Heart right ventricle (tissue), 16 donors: ENCODE measurements at regions not wholly inside any gene's neighbourhood (a gene's known extent, or its start where the extent isn't known, plus 50 kb on each side); places are given as distances from the start of the nearest gene placed in this dataset.

ENCODE experiments used
- ATAC-seq, 8 donors: fragments of 200-7000 bp; cut with Tn5 transposase; one replicate each; pipeline ENCODE4 v1.9.1; 2020; ENCODE audit warnings: mild to moderate bottlenecking in 8 of 8, moderate library complexity in 8 of 8, moderate number of reproducible peaks in 1 of 8
- DNase-seq, 2 donors: peaks; one replicate each; pipeline ENCODE4 v3.0.0-alpha.2; 2020
- H3K27ac ChIP-seq, 10 donors: fragments of 200-600 bp; sonication (generic) in 2 of 10; one replicate each; pipeline versions ENCODE4 v1.5.0 to v1.8.0; 2020 to 2022; ENCODE audit warnings: mild to moderate bottlenecking in 3 of 10
- H3K27me3 ChIP-seq, 7 donors: fragments of 200-600 bp; one replicate each; pipeline ENCODE4 v1.8.0; 2021 to 2022; ENCODE audit warnings: mild to moderate bottlenecking in 2 of 7
- H3K36me3 ChIP-seq, 9 donors: fragments of 200-600 bp; sonication (generic) in 1 of 9; one replicate each; pipeline versions ENCODE4 v1.5.0 to v1.8.0; 2020 to 2022; ENCODE audit warnings: mild to moderate bottlenecking in 2 of 9
- H3K4me1 ChIP-seq, 9 donors: fragments of 200-600 bp; sonication (generic) in 1 of 9; one replicate each; pipeline versions ENCODE4 v1.5.0 to v1.8.0; 2020 to 2022; ENCODE audit warnings: mild to moderate bottlenecking in 4 of 9
- H3K4me3 ChIP-seq, 10 donors: fragments of 200-600 bp; sonication (generic) in 2 of 10; one replicate each; pipeline versions ENCODE4 v1.5.0 to v1.8.0; 2020 to 2022; ENCODE audit warnings: mild to moderate bottlenecking in 7 of 10, moderate library complexity in 2 of 10
- H3K9me3 ChIP-seq, 11 donors: fragments of 200-600 bp in 10 of 11; sonication (generic) in 2 of 11; one replicate each; pipeline versions ENCODE4 v1.5.0 to v1.8.0; 2013 to 2022; ENCODE audit warnings: mild to moderate bottlenecking in 2 of 11, control low read depth in 1 of 11, moderate library complexity in 1 of 11
- WGBS, 2 donors: extraction: QIAGEN DNeasy Blood & Tissue Kit; methylation state at CpG; one replicate each; pipeline ENCODE4 v1.1.7; 2013; ENCODE audit warnings: inconsistent platforms in 1 of 2; 5-methylcytosine and 5-hydroxymethylcytosine counted together
- intact Hi-C, 10 donors: fragments of 100-400 bp; cut with DNase I; formaldehyde crosslinking; loops; one replicate each; pipeline versions ENCODE4 v1.11.1 to v1.14.2; 2022
- TF ChIP-seq, protein P1 (sequence below), 9 donors: fragments of 200-600 bp; sonication (generic) in 2 of 9; IDR thresholded peaks; one replicate each; pipeline versions ENCODE4 v1.5.0 to v1.8.0; 2021 to 2022; ENCODE audit warnings: antibody characterized with exemption in 9 of 9, mild to moderate bottlenecking in 5 of 9, moderate library complexity in 1 of 9
- donor health status: Arrhythmogenic right ventricular cardiomyopathy.
- donor health status: ischemic (EF 13 %, LVEDD 7.1; RV severe dilation, severe dysfunction).
- donor health status: healthy with polysubstance abuse.
- donor health status: DM: no; HTN: yes; CAD: no.
- donor health status: DM: no; HTN: no; CAD: no.
- donor health status: ischemic (EF 25% LVEDD 6.9; RV normal size, moderate dysfunction).
- donor health status: ischemic (EF 25% LVEDD 5.7; RV mildly dilated, moderate dysfunction).
- donor health status: healthy.
- donor health status: DM: yes; HTN: yes; CAD: no.
- donor health status: Ischemic cardiomyopathy.
- donor health status: ischemic (EF 35%, LVEDD 5.7; RV mildly dilated, moderate dysfunction).
- donor health status: nonischemic (EF 11% LVEDD 7.7; RV severe dilation, severe dysfunction).
- donor health status: DM: yes; HTN: yes; CAD: no.
- donor health status: PGD.
- donor health status: ischemic (EF 29% LVEDD 5.4; RV normal size, mild dysfunction).
- donor health status: nonischemic (EF 23%, LVEDD 6.1; RV moderate dilation, normal function).

DNA sequence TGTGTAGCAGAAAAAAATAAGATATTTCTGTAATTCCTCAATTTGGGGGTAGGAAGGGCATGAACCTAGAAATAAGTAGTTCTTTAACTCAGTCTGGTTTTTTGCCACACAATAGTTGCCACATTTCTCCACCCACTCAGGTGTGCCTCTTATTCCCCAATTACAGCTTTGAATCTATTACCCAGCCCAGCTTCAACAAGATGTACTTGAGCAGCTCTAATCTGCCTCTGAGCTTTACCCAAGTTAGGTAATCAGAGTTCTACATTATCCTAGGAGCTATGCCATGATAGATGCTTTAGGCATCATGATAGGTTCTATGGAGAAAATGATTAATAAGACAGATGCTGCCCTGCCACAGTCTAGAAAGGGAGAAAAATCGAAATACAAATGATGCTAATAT, 117.4 kb upstream of the GPRIN3 start:
- Histone ChIP-seq H3K27me3 (no peaks in the 10 kb centered on the region), H3K36me3 (no peaks in the 10 kb centered on the region), H3K9me3 (no peaks in the 10 kb centered on the region), H3K4me1 (no peaks in the 10 kb centered on the region), H3K4me3 (no peak overlapping the region), H3K27ac (no peak overlapping the region)
- TF ChIP-seq, protein P1, sequence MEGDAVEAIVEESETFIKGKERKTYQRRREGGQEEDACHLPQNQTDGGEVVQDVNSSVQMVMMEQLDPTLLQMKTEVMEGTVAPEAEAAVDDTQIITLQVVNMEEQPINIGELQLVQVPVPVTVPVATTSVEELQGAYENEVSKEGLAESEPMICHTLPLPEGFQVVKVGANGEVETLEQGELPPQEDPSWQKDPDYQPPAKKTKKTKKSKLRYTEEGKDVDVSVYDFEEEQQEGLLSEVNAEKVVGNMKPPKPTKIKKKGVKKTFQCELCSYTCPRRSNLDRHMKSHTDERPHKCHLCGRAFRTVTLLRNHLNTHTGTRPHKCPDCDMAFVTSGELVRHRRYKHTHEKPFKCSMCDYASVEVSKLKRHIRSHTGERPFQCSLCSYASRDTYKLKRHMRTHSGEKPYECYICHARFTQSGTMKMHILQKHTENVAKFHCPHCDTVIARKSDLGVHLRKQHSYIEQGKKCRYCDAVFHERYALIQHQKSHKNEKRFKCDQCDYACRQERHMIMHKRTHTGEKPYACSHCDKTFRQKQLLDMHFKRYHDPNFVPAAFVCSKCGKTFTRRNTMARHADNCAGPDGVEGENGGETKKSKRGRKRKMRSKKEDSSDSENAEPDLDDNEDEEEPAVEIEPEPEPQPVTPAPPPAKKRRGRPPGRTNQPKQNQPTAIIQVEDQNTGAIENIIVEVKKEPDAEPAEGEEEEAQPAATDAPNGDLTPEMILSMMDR (IDR thresholded peaks at IDR 0.05): no peak
- DNase-seq: no peak
- intact Hi-C loops: no loop called here
- ATAC-seq: no peak
- WGBS, 2 donors: 63 to 72% methylated on average over 1 of the region's 1 CpG

DNA sequence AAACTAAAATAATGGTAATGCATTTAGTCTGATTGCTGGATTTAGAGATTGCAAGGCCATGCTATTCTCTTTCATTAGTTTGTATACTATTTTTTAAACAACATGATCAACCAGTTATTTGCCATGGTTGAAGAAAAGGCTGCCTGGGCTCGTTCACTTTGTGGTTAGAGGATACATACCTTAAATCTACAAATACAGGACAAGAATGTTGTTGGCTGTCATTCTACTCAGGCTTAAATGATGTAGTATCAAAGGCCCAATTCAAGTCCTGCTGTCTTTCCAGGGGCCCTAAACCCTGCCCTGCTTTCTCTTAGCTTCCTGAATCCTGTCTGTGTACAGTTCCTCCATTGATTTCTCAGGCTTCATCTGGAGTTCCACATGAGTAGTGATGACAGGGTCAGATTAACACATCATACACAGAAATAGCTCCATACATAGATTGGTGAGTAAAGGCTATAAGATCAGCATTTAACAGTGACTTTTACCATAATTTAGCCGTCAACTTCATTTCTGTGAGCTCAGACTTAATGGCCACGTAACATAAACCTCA, 114.9 kb upstream of the GPRIN3 start:
- intact Hi-C loops: loop anchor here in 1 of 10 donors (1.0 kb wide), 1 partner anchor 202 kb away; no protein-coding TSS in a partner anchor
- WGBS, 2 donors: 94 to 95% methylated on average over 3 of the region's 3 CpGs
- H3K4me1 ChIP-seq: peaks cover 0 to under 1% (median 0%) of the 10 kb centered on the region in 9 donors
- no peak overlapping the region for H3K4me3 ChIP-seq
- H3K9me3 ChIP-seq: no peaks in the 10 kb centered on the region
- ATAC-seq (no peak), DNase-seq (no peak)
- H3K36me3 ChIP-seq: no peaks in the 10 kb centered on the region
- H3K27ac ChIP-seq: no peak overlapping the region
- TF ChIP-seq, protein P1 (IDR thresholded peaks at IDR 0.05): no peak
- H3K27me3 ChIP-seq: no peaks in the 10 kb centered on the region

DNA sequence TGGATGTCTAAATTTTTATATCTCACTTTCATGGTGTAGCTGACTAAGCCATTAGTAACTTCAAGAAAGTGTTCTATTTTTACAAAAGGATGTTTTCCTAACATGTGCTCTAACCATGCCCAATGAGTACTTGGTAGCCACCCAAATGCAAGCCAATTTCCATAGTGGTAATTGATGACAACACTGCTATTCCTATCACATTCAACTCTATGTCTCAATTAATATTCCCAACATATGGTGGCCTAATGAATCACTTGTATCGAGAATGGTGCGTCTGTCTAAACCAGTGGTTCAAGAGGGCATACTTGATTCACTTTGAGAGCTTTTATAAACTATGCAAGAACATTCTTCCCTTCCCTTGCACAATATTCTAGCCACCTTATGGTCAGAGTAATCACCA, 112.9 kb upstream of the GPRIN3 start:
- Histone ChIP-seq H3K27me3 (no peaks in the 10 kb centered on the region), H3K4me3 (no peak overlapping the region), H3K36me3 (no peaks in the 10 kb centered on the region), H3K9me3 (no peaks in the 10 kb centered on the region), H3K4me1 (peaks cover 0 to 5% (median 0%) of the 10 kb centered on the region in 9 donors), H3K27ac (no peak overlapping the region)
- TF ChIP-seq, protein P1 (IDR thresholded peaks at IDR 0.05): no peak
- DNase-seq (no peak), ATAC-seq (no peak)
- intact Hi-C loops: no loop called here
- WGBS, 2 donors: 96 to 98% methylated on average over 2 of the region's 2 CpGs

GRCh38 chr4:89419111-89419695, 111.6 kb upstream of the GPRIN3 start:
- TF ChIP-seq, protein P1 (IDR thresholded peaks at IDR 0.05): no peak
- Histone ChIP-seq H3K27me3 (no peaks in the 10 kb centered on the region), H3K4me1 (peaks cover 0 to 8% (median 0%) of the 10 kb centered on the region in 9 donors), H3K9me3 (no peaks in the 10 kb centered on the region), H3K27ac (no peak overlapping the region), H3K36me3 (no peaks in the 10 kb centered on the region), H3K4me3 (no peak overlapping the region)
- no peak for DNase-seq
- ATAC-seq: no peak
- WGBS, 2 donors: 88 to 89% methylated on average over 5 of the region's 5 CpGs
- intact Hi-C loops: loop anchor here in 2 of 10 donors (10.0 kb wide), 1 partner anchor 114 kb away; the partner anchor contains the start of gene GPRIN3 (in 2 of the 2)
